Keratinocyte (primary cell): ENCODE measurements at regions not wholly inside any gene's neighbourhood (a gene's known extent, or its start where the extent isn't known, plus 50 kb on each side); places are given as distances from the start of the nearest gene placed in this dataset.
A peak's percentile ranks its signal among the peaks of the same experiment; 100 is the strongest.

ENCODE experiments used
- DNase-seq: peaks from one replicate; pipeline ENCODE4 v3.0.0-alpha.2; 2011; ENCODE audit warnings: low read depth, missing footprints, low spot score
- FAIRE-seq: peaks from 2 replicates; lab custom pipeline; 2011; peaks lifted over from hg19 to GRCh38; lab: Jason Lieb, UNC
- H2AFZ ChIP-seq: 2 replicates; pipeline ENCODE4 v1.6.0; 2012; ENCODE audit warnings: low read length, control low read depth, inconsistent platforms; ENCODE audit not compliant: control insufficient read depth
- H3K27ac ChIP-seq: 2 replicates; pipeline ENCODE4 v1.5.1; 2011; ENCODE audit warnings: low read length; ENCODE audit not compliant: control insufficient read depth, insufficient read depth
- H3K27me3 ChIP-seq: 3 replicates; pipeline ENCODE4 v1.6.0; 2011; ENCODE audit warnings: low read length; ENCODE audit not compliant: control insufficient read depth, insufficient read depth; ENCODE audit errors: extremely low read depth
- H3K36me3 ChIP-seq, 2 experiments: 2 replicates in 1 of 2; 3 replicates in 1 of 2; pipeline ENCODE4 v1.5.1; 2011; ENCODE audit warnings: low read length in 2 of 2, mild to moderate bottlenecking in 1 of 2; ENCODE audit not compliant: control insufficient read depth in 2 of 2, insufficient read depth in 2 of 2; ENCODE audit errors: extremely low read depth in 1 of 2
- H3K4me1 ChIP-seq: 3 replicates; pipeline ENCODE4 v1.5.1; 2011; ENCODE audit warnings: low read length; ENCODE audit not compliant: control insufficient read depth, insufficient read depth; ENCODE audit errors: extremely low read depth
- H3K4me2 ChIP-seq: 3 replicates; pipeline ENCODE4 v1.6.0; 2011; ENCODE audit warnings: low read depth, low read length; ENCODE audit not compliant: control insufficient read depth, insufficient read depth; ENCODE audit errors: extremely low read depth
- H3K4me3 ChIP-seq, 3 experiments: fragments of 200-600 bp in 1 of 3; sonication (generic) in 1 of 3; 2 replicates in 2 of 3; 3 replicates in 1 of 3; pipeline ENCODE4 v1.5.1; 2011 to 2016; ENCODE audit warnings: low read length in 3 of 3, mild to moderate bottlenecking in 3 of 3, control low read depth in 2 of 3, inconsistent platforms in 1 of 3, low read depth in 1 of 3, mixed read lengths in 1 of 3, mixed run types in 1 of 3, moderate library complexity in 1 of 3; ENCODE audit not compliant: control insufficient read depth in 2 of 3, insufficient read depth in 2 of 3; ENCODE audit errors: extremely low read depth in 1 of 3
- H3K79me2 ChIP-seq: 2 replicates; pipeline ENCODE4 v1.6.0; 2012; ENCODE audit warnings: low read length; ENCODE audit not compliant: control insufficient read depth, insufficient read depth
- H3K9ac ChIP-seq: 3 replicates; pipeline ENCODE4 v1.6.0; 2011; ENCODE audit warnings: low read length; ENCODE audit not compliant: control insufficient read depth, insufficient read depth; ENCODE audit errors: extremely low read depth
- H3K9me1 ChIP-seq: 3 replicates; pipeline ENCODE4 v1.6.0; 2011; ENCODE audit warnings: low read length; ENCODE audit not compliant: control insufficient read depth, insufficient read depth; ENCODE audit errors: extremely low read depth
- H3K9me3 ChIP-seq: 2 replicates; pipeline ENCODE4 v1.5.1; 2012; ENCODE audit warnings: low read depth, low read length; ENCODE audit not compliant: control insufficient read depth
- H4K20me1 ChIP-seq: 3 replicates; pipeline ENCODE4 v1.6.0; 2011; ENCODE audit warnings: low read length; ENCODE audit not compliant: control insufficient read depth, insufficient read depth; ENCODE audit errors: extremely low read depth
- EZH2 ChIP-seq: IDR thresholded peaks from one replicate; pipeline ENCODE4 v1.6.1; 2012; ENCODE audit warnings: inconsistent platforms, mild to moderate bottlenecking, low read length, moderate library complexity
- dilution Hi-C: fragments of 300-500 bp; cut with MboI; formaldehyde crosslinking; loops from one replicate; pipeline ENCODE4 v1.7.0; 2020; ENCODE audit warnings: low sequenced_read_pairs; ENCODE audit not compliant: extremely low pct_ligation_motif_present
- TF ChIP-seq, protein P1 (sequence below), 3 experiments: IDR thresholded peaks in 1 of 3; conservative IDR thresholded peaks in 1 of 3; optimal IDR thresholded peaks in 1 of 3; 2 replicates in 2 of 3; 3 replicates in 1 of 3; pipeline versions ENCODE3 to v1.5.1; 2011; ENCODE audit warnings: low read length in 3 of 3, mild to moderate bottlenecking in 3 of 3, moderate library complexity in 2 of 3, control low read depth in 1 of 3, inconsistent platforms in 1 of 3; ENCODE audit not compliant: insufficient read depth in 2 of 3; ENCODE audit errors: extremely low read depth in 1 of 3

DNA sequence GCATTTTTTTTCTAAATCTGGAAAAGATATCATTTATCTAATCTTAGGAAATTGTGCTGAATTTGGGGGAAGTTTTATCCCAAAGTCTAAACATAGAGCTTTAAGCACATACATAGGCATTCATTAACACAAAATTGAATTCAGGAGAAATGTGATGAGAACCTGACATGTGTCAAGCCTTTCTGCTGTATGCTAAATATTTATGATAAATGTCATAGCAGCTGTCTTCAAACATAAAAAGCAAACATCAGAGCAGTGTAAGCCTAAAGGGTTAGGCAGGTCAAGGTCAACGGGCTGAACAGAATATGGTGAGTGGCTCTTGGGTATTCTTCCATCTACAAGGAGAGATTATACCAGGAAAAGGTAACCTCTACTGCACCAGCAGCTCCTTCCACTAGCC, 737.2 kb upstream of the ZNF608 start:
- FAIRE-seq: no peak
- H3K4me2 ChIP-seq: no peak overlapping the region
- no peak for TF ChIP-seq EZH2
- TF ChIP-seq, protein P1, sequence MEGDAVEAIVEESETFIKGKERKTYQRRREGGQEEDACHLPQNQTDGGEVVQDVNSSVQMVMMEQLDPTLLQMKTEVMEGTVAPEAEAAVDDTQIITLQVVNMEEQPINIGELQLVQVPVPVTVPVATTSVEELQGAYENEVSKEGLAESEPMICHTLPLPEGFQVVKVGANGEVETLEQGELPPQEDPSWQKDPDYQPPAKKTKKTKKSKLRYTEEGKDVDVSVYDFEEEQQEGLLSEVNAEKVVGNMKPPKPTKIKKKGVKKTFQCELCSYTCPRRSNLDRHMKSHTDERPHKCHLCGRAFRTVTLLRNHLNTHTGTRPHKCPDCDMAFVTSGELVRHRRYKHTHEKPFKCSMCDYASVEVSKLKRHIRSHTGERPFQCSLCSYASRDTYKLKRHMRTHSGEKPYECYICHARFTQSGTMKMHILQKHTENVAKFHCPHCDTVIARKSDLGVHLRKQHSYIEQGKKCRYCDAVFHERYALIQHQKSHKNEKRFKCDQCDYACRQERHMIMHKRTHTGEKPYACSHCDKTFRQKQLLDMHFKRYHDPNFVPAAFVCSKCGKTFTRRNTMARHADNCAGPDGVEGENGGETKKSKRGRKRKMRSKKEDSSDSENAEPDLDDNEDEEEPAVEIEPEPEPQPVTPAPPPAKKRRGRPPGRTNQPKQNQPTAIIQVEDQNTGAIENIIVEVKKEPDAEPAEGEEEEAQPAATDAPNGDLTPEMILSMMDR (optimal IDR thresholded peaks at IDR 0.05 in 1 of 3, IDR thresholded peaks at IDR 0.05 in 1 of 3, conservative IDR thresholded peaks at IDR 0.05 in 1 of 3; ENCODE audit: extremely low read depth in 1 of 3, insufficient read depth in 2 of 3, low read length in 3 of 3): no peak

DNA sequence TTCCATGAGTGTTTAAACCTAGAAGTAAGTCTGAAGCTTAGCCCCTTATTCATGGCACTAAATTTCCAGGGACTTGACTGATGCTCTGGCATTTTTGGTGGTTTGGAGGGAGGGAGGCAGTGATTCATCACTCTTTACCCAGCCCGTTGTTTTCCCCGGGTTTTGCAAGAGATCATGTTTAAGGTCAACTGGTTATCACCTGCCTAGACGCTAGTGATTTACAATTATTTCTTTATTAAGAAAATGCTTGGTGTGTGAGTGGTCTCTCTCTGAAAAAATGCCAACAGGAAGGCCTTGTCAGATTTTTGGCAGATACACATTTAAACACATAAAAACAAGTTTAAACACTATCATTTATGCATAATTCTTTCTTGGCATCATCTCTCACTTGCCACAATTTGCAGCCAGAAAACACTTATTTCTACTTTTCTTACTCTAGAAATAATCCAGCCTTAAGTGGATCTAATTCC, 737.9 kb upstream of the ZNF608 start:
- dilution Hi-C loops: no loop called here
- peak overlapping the region; percentile 14 for H2AFZ ChIP-seq
- FAIRE-seq: peak; percentile 84

More for the DNA sequence above, 737.2 kb upstream of the ZNF608 start:
- Histone ChIP-seq H4K20me1 (no peaks in the 10 kb centered on the region), H2AFZ (no peak overlapping the region), H3K36me3 (no peaks in the 10 kb centered on the region), H3K4me3 (peak overlapping the region in 1 of 3 experiments; percentile 4), H3K9me3 (no peaks in the 10 kb centered on the region), H3K27me3 (no peaks in the 10 kb centered on the region), H3K9me1 (no peaks in the 10 kb centered on the region), H3K79me2 (no peaks in the 10 kb centered on the region), H3K9ac (no peak overlapping the region), H3K4me1 (peaks cover 36% of the 10 kb centered on the region), H3K27ac (peak overlapping the region; percentile 39)
- dilution Hi-C loops: no loop called here
- DNase-seq: no peak

More for the DNA sequence above, 737.9 kb upstream of the ZNF608 start:
- H3K27ac ChIP-seq: peak overlapping the region; percentile 93
- H3K9me3 ChIP-seq: no peaks in the 10 kb centered on the region
- no peaks in the 10 kb centered on the region for H3K36me3 ChIP-seq
- no peaks in the 10 kb centered on the region for H4K20me1 ChIP-seq
- no peaks in the 10 kb centered on the region for H3K9me1 ChIP-seq
- peaks cover 36% of the 10 kb centered on the region for H3K4me1 ChIP-seq
- peak overlapping the region in 2 of 3 experiments; percentile 28 to 53 for H3K4me3 ChIP-seq
- H3K9ac ChIP-seq: peak overlapping the region; percentile 59
- H3K27me3 ChIP-seq: no peaks in the 10 kb centered on the region
- peak; percentile 90 for DNase-seq
- peak overlapping the region; percentile 83 for H3K4me2 ChIP-seq
- TF ChIP-seq EZH2: no peak
- TF ChIP-seq, protein P1 (optimal IDR thresholded peaks at IDR 0.05 in 1 of 3, IDR thresholded peaks at IDR 0.05 in 1 of 3, conservative IDR thresholded peaks at IDR 0.05 in 1 of 3; ENCODE audit: extremely low read depth in 1 of 3, insufficient read depth in 2 of 3, low read length in 3 of 3): no peak
- H3K79me2 ChIP-seq: no peaks in the 10 kb centered on the region
